ENCODE measurements at regions not wholly inside any gene's neighbourhood (a gene's known extent, or its start where the extent isn't known, plus 50 kb on each side); places are given as distances from the start of the nearest gene placed in this dataset.

DNA sequence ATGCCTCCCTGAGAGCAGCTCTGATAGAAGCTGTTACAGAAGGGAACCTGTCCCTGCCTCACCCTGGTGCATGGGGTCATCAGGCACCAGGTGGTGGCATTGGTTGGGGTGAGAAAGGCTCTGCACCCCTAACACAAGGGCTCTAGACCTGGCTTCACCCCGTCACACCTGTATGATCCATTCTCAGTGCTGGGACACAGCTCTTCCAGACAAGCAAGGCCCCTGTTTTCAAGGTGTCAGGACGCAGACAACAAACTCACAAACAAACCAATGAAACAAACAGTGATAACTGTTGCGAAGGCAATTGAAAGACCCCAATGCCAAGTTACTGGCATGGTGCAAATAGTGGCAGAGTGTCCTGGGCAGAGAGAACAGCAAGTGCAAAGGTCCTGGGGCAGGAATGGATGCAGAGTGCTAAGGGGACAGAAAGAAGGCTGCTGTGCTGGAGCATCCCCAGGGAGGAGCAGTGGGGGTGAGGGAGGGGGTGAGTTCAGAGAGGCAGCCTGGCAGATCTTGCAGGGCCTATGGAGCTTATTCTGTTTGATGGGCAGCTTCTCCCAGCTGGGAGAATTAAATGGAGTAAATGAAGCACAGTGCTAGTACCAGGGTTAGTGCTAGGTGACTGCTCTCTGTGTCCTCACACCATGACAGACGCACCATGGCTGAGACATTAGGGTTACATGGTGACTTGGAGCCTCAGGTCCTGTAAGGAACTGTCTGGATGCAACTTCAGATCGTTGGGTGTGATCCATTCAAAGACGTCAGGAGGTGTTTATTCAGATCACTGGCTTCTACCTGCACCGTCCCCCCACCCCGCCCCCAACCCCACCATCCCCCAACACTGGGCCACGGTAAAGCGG is 67.9 kb upstream of the UNC5A start:
- peak overlapping the region in 1 of 3 experiments; percentile 21 for H3K27ac Mint-ChIP-seq
- H3K9me3 Mint-ChIP-seq = no peaks in the 10 kb centered on the region
- H3K27me3 Mint-ChIP-seq (ENCODE audit: low read depth) = peaks cover 77% of the 10 kb centered on the region
- no peaks in the 10 kb centered on the region for H3K36me3 Mint-ChIP-seq (ENCODE audit: low read depth)
- peaks cover 44% of the 10 kb centered on the region for H3K4me1 Mint-ChIP-seq
- TF ChIP-seq, protein P1, sequence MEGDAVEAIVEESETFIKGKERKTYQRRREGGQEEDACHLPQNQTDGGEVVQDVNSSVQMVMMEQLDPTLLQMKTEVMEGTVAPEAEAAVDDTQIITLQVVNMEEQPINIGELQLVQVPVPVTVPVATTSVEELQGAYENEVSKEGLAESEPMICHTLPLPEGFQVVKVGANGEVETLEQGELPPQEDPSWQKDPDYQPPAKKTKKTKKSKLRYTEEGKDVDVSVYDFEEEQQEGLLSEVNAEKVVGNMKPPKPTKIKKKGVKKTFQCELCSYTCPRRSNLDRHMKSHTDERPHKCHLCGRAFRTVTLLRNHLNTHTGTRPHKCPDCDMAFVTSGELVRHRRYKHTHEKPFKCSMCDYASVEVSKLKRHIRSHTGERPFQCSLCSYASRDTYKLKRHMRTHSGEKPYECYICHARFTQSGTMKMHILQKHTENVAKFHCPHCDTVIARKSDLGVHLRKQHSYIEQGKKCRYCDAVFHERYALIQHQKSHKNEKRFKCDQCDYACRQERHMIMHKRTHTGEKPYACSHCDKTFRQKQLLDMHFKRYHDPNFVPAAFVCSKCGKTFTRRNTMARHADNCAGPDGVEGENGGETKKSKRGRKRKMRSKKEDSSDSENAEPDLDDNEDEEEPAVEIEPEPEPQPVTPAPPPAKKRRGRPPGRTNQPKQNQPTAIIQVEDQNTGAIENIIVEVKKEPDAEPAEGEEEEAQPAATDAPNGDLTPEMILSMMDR (IDR thresholded peaks at IDR 0.05; ENCODE audit: unreplicated experiment in 3 of 3) = no peak
- peak overlapping the region; percentile 23 to 68 (median 61) for H3K4me3 Mint-ChIP-seq

DNA sequence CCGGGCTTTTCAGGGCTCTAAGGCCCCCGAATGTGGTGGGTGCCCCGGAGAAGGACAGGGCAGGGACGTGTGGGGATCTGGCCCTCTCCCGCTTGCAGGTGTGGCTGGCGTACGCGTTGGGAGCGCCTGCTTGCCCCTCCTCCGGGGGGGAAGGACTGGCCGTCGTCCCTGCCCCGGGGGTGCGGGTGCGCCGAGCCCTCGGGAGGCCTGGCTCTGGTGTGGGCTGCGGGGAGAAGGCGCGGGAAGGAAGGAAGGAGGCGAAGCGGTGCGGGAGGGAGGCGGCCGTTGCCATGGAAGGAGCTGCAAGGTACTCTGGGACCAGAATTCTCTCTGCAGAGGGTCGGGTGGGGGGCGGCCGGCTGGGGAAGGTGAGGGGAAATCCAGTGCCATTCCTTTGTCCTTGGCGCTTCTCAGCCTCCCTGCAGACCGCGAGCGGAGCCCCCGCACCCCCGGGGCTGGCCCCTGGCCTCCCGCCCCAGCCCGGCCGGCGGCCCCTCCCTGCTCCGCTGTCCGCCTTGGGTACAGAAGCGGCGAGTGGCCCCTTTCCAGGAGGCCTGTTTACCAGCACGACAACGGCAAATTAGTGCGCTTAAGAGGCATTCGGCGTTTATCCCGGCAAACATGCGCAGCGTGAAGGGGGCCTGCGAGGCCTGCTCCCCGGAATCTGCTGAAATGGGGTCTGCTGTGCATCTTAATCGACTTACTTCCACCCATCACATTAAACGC is 67.1 kb upstream of the UNC5A start:
- peaks cover 43% of the 10 kb centered on the region for H3K4me1 Mint-ChIP-seq
- TF ChIP-seq, protein P1 (IDR thresholded peaks at IDR 0.05; ENCODE audit: unreplicated experiment in 3 of 3) = no peak
- H3K27me3 Mint-ChIP-seq (ENCODE audit: low read depth) = peaks cover 79% of the 10 kb centered on the region
- no peaks in the 10 kb centered on the region for H3K9me3 Mint-ChIP-seq
- H3K27ac Mint-ChIP-seq = no peak overlapping the region
- peak overlapping the region; percentile 66 to 77 (median 75) for H3K4me3 Mint-ChIP-seq
- H3K36me3 Mint-ChIP-seq (ENCODE audit: low read depth) = no peaks in the 10 kb centered on the region

DNA sequence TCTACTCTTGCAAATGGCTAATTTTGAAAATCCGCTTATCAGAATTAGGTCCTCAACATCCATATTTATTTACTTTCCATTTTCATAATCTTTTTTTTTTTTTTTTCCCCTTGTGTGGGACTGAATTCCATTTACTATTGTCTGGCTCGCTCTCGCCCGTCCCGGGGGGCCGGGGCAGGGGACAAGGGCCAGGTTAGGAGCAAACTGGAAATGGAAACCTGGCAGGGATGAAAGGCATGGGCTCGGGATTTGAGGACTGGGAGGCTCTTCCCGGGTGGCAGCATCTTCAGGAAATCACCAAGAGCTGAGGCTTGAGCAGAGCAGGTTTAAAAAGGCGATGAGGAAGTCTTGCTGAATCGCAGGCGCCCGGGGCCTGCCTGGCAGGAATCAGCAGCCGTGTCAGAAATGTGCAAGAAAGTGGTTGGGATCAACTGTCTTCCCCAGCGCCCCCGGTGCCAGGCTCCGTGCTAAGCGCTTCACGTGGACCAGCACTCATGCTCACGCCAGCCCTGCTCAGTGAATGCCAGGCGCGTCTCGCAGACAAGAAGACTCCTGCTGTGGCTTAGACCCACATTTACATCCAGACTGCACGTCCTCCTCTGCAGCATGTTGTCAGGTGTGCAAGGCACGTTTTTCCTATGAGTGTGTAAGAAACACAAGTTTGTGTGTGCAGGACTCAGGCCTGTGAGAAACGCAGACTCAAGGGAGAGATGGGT is 66.3 kb upstream of the UNC5A start:
- no peak overlapping the region for H3K27ac Mint-ChIP-seq
- TF ChIP-seq, protein P1 (IDR thresholded peaks at IDR 0.05; ENCODE audit: unreplicated experiment in 3 of 3) = no peak
- H3K36me3 Mint-ChIP-seq (ENCODE audit: low read depth) = no peaks in the 10 kb centered on the region
- no peaks in the 10 kb centered on the region for H3K9me3 Mint-ChIP-seq
- peaks cover 76% of the 10 kb centered on the region for H3K27me3 Mint-ChIP-seq (ENCODE audit: low read depth)
- peak overlapping the region; percentile 66 to 77 (median 75) for H3K4me3 Mint-ChIP-seq
- H3K4me1 Mint-ChIP-seq = peaks cover 36% of the 10 kb centered on the region

DNA sequence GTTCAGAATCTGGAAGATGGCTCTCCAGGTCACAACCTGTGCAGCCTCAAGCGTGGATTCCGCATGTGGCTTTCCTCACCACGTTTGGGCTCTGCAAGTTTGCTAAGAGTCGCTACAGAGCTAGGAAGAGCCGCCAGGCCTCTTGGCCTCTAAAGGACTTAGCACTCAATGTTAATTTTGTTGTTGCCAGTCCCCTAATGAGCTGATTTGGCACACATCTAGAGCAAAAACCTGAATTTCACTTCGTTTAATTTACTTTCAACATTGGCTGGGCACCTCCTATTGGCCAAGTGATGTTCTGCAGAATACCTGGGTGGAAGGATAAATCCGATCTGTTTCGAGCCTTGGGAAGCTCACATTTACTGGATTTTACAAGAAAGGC is 65.8 kb upstream of the UNC5A start:
- peaks cover 30% of the 10 kb centered on the region for H3K4me1 Mint-ChIP-seq
- peak overlapping the region in 1 of 3 experiments; percentile 75 for H3K4me3 Mint-ChIP-seq
- H3K9me3 Mint-ChIP-seq = no peaks in the 10 kb centered on the region
- H3K27ac Mint-ChIP-seq = no peak overlapping the region
- TF ChIP-seq, protein P1 (IDR thresholded peaks at IDR 0.05; ENCODE audit: unreplicated experiment in 3 of 3) = peak; percentile 22 to 46 (median 42)
- H3K36me3 Mint-ChIP-seq (ENCODE audit: low read depth) = no peaks in the 10 kb centered on the region
- peaks cover 73% of the 10 kb centered on the region for H3K27me3 Mint-ChIP-seq (ENCODE audit: low read depth)

DNA sequence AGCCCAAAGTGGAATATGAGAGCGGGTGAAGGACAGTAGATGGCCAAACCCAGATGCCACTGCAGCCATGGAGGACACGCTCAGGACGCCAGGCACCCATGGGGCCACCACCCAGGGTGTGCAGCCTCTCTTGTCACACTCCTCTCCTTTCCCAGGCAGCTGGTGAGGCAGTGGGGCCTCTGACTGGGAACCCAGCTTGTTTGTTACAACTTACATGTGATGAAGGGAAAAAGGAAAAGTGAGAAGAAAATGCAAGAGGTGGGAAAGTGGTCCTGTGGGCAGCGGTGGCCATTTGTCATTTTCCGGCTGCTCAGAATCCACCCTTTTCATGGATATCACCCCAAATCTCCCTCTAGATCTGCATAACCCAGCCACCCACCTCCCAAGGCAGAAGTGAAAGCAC is 62.7 kb upstream of the UNC5A start:
- peaks cover 13% of the 10 kb centered on the region for H3K4me1 Mint-ChIP-seq
- H3K36me3 Mint-ChIP-seq (ENCODE audit: low read depth) = no peaks in the 10 kb centered on the region
- peaks cover 3% of the 10 kb centered on the region for H3K9me3 Mint-ChIP-seq
- TF ChIP-seq, protein P1 (IDR thresholded peaks at IDR 0.05; ENCODE audit: unreplicated experiment in 3 of 3) = no peak
- H3K27ac Mint-ChIP-seq = no peak overlapping the region
- no peak overlapping the region for H3K4me3 Mint-ChIP-seq
- peaks cover 50% of the 10 kb centered on the region for H3K27me3 Mint-ChIP-seq (ENCODE audit: low read depth)
